Endothelial cell of umbilical vein (primary cell): ENCODE measurements at regions not wholly inside any gene's neighbourhood (a gene's known extent, or its start where the extent isn't known, plus 50 kb on each side); places are given as distances from the start of the nearest gene placed in this dataset.

Experiments
- BruUV-seq: library from RNA; stranded (reverse); fragments of 400-500 nt; replicated peaks from 2 replicates; lab custom pipeline; 2021; lab: Mats Ljungman, UMichigan
- CTCF ChIA-PET: fragments of 300-600, 350-600 bp; sonication (Branson Sonifier 250); formaldehyde crosslinking; loops from one replicate; lab custom pipeline; 2021; ENCODE audit warnings: antibody characterized with exemption, inconsistent platforms; lab: Charles Lee
- POLR2A ChIA-PET: fragments of 300-600, 350-600 bp; sonication (Branson Sonifier 250); formaldehyde crosslinking; loops from one replicate; lab custom pipeline; 2021; ENCODE audit warnings: antibody characterized with exemption, inconsistent platforms; lab: Charles Lee
- DNase-seq: peaks from one replicate; pipeline ENCODE4 v3.0.0-alpha.2; 2011; ENCODE audit warnings: low read depth, low spot score
- FAIRE-seq: peaks from 2 replicates; lab custom pipeline; 2011; peaks lifted over from hg19 to GRCh38; lab: Jason Lieb, UNC
- H2AFZ ChIP-seq: 2 replicates; pipeline ENCODE4 v1.6.0; 2012; ENCODE audit warnings: low read depth, low read length, control low read depth, inconsistent platforms
- H3K27ac ChIP-seq: 2 replicates; pipeline ENCODE4 v1.5.1; 2011; ENCODE audit warnings: low read depth, mild to moderate bottlenecking, control low read depth, low read length, moderate library complexity; ENCODE audit not compliant: insufficient read depth
- H3K27me3 ChIP-seq, 2 experiments: 2 replicates each; pipeline versions ENCODE4 v1.6.0 to v1.6.1; 2011; ENCODE audit warnings: low read length in 2 of 2, mixed read lengths in 1 of 2; ENCODE audit not compliant: control insufficient read depth in 2 of 2, insufficient read depth in 2 of 2
- H3K36me3 ChIP-seq, 2 experiments: 2 replicates in 1 of 2; 3 replicates in 1 of 2; pipeline ENCODE4 v1.5.1; 2011; ENCODE audit warnings: low read length in 2 of 2, mild to moderate bottlenecking in 1 of 2, moderate library complexity in 1 of 2; ENCODE audit not compliant: control insufficient read depth in 2 of 2, insufficient read depth in 2 of 2; ENCODE audit errors: extremely low read depth in 1 of 2
- H3K4me1 ChIP-seq: 3 replicates; pipeline ENCODE4 v1.5.1; 2011; ENCODE audit warnings: mild to moderate bottlenecking, low read length; ENCODE audit not compliant: control insufficient read depth, insufficient read depth; ENCODE audit errors: extremely low read depth
- H3K4me2 ChIP-seq: 2 replicates; pipeline ENCODE4 v1.6.1; 2011; ENCODE audit warnings: low read length, control low read depth, mixed read lengths; ENCODE audit not compliant: insufficient read depth
- H3K4me3 ChIP-seq, 3 experiments: fragments of 200-600 bp in 1 of 3; sonication (generic), shearing (Covaris generic) in 1 of 3; replicated peaks in 1 of 3; 2 replicates each; pipeline ENCODE4 v1.5.1; 2011 to 2016; ENCODE audit warnings: control low read depth in 3 of 3, low read length in 3 of 3, mild to moderate bottlenecking in 2 of 3, inconsistent platforms in 1 of 3, low read depth in 1 of 3, moderate library complexity in 1 of 3; ENCODE audit not compliant: insufficient read depth in 1 of 3
- H3K79me2 ChIP-seq: 2 replicates; pipeline ENCODE4 v1.6.0; 2012; ENCODE audit warnings: low read length, inconsistent platforms; ENCODE audit not compliant: control insufficient read depth, insufficient read depth
- H3K9ac ChIP-seq: replicated peaks from 2 replicates; pipeline ENCODE3; 2011; ENCODE audit warnings: low read length, control low read depth; ENCODE audit not compliant: insufficient read depth; ENCODE audit errors: extremely low read depth
- H3K9me1 ChIP-seq: replicated peaks from 3 replicates; pipeline ENCODE4 v1.6.0; 2011; ENCODE audit warnings: mild to moderate bottlenecking, low read length; ENCODE audit not compliant: control insufficient read depth, insufficient read depth; ENCODE audit errors: extremely low read depth
- H3K9me3 ChIP-seq: replicated peaks from 2 replicates; pipeline ENCODE4 v1.5.1; 2012; ENCODE audit warnings: low read length, inconsistent platforms; ENCODE audit not compliant: control insufficient read depth, insufficient read depth
- H4K20me1 ChIP-seq: replicated peaks from 2 replicates; pipeline ENCODE3; 2011; ENCODE audit warnings: mild to moderate bottlenecking, low read length; ENCODE audit not compliant: control insufficient read depth, insufficient read depth; ENCODE audit errors: extremely low read depth
- JUN ChIP-seq: IDR thresholded peaks from 2 replicates; pipeline ENCODE4 v1.6.1; 2011; ENCODE audit warnings: borderline replicate concordance, low read depth; ENCODE audit not compliant: insufficient read length, insufficient read depth
- MYC ChIP-seq: IDR thresholded peaks from one replicate; pipeline ENCODE4 v1.6.1; 2011; ENCODE audit warnings: mild to moderate bottlenecking, low read depth, low read length
- POLR2A ChIP-seq: IDR thresholded peaks from 2 replicates; pipeline ENCODE4 v1.6.1; 2012; ENCODE audit warnings: low read depth, mild to moderate bottlenecking, control low read depth, low read length
- POLR2AphosphoS5 ChIP-seq: IDR thresholded peaks from 2 replicates; pipeline ENCODE4 v1.6.1; 2012; ENCODE audit warnings: low read depth, mild to moderate bottlenecking, control low read depth, low read length, moderate library complexity; ENCODE audit not compliant: insufficient read depth
- dilution Hi-C: fragments of 300-500 bp; cut with MboI; formaldehyde crosslinking; loops from one replicate; pipeline ENCODE4 v1.15.0; 2019; ENCODE audit warnings: low sequenced_read_pairs; ENCODE audit not compliant: extremely low pct_ligation_motif_present
- intact Hi-C: fragments of 100-400 bp; cut with micrococcal nuclease; formaldehyde crosslinking; loops from one replicate; pipeline ENCODE4 v1.10.0; 2022

GRCh38 chr2:215670396-215670795, 234.5 kb upstream of the FN1 start:
- H3K9ac ChIP-seq: no peak overlapping the region
- no peak for FAIRE-seq
- no peaks in the 10 kb centered on the region for H3K9me3 ChIP-seq
- POLR2A ChIA-PET: no interaction called here
- peaks cover 4 to 6% of the 10 kb centered on the region in 2 experiments for H3K36me3 ChIP-seq
- H2AFZ ChIP-seq: no peak overlapping the region
- no peaks in the 10 kb centered on the region for H3K9me1 ChIP-seq
- BruUV-seq: no TSS peak
- no peaks in the 10 kb centered on the region for H4K20me1 ChIP-seq
- no peak for DNase-seq
- dilution Hi-C loops (no loop called here), intact Hi-C loops (no loop called here)
- H3K4me3 ChIP-seq: no peak overlapping the region
- CTCF ChIA-PET: no interaction called here
- no peak overlapping the region for H3K27ac ChIP-seq
- TF ChIP-seq MYC (no peak), POLR2A (no peak)
- H3K4me2 ChIP-seq: no peak overlapping the region
- H3K4me1 ChIP-seq: peaks cover under 1% of the 10 kb centered on the region
- H3K79me2 ChIP-seq: no peaks in the 10 kb centered on the region
- H3K27me3 ChIP-seq: no peaks in the 10 kb centered on the region

GRCh38 chr2:215668378-215668775, 232.5 kb upstream of the FN1 start:
- dilution Hi-C loops (no loop called here), intact Hi-C loops (no loop called here)
- Histone ChIP-seq H3K79me2 (no peaks in the 10 kb centered on the region), H3K4me3 (no peak overlapping the region), H3K27ac (no peak overlapping the region), H3K9me1 (no peaks in the 10 kb centered on the region), H2AFZ (no peak overlapping the region), H3K36me3 (peaks cover 4 to 6% of the 10 kb centered on the region in 2 experiments), H3K4me2 (no peak overlapping the region), H4K20me1 (no peaks in the 10 kb centered on the region), H3K9me3 (no peaks in the 10 kb centered on the region), H3K27me3 (no peaks in the 10 kb centered on the region), H3K9ac (no peak overlapping the region), H3K4me1 (peaks cover 17% of the 10 kb centered on the region)
- BruUV-seq: no TSS peak
- POLR2A ChIA-PET: no interaction called here
- TF ChIP-seq POLR2AphosphoS5 (no peak), JUN (no peak)
- FAIRE-seq: no peak
- CTCF ChIA-PET: no interaction called here
- DNase-seq: no peak
